NCI-H2029 (cell line): ENCODE measurements at regions not wholly inside any gene's neighbourhood (a gene's known extent, or its start where the extent isn't known, plus 50 kb on each side); places are given as distances from the start of the nearest gene placed in this dataset.
A peak's percentile ranks its signal among the peaks of the same experiment; 100 is the strongest.

ENCODE experiments used
- DNase-seq: peaks from one replicate; lab custom pipeline; 2025; lab: John Stamatoyannopoulos, UW

DNA sequence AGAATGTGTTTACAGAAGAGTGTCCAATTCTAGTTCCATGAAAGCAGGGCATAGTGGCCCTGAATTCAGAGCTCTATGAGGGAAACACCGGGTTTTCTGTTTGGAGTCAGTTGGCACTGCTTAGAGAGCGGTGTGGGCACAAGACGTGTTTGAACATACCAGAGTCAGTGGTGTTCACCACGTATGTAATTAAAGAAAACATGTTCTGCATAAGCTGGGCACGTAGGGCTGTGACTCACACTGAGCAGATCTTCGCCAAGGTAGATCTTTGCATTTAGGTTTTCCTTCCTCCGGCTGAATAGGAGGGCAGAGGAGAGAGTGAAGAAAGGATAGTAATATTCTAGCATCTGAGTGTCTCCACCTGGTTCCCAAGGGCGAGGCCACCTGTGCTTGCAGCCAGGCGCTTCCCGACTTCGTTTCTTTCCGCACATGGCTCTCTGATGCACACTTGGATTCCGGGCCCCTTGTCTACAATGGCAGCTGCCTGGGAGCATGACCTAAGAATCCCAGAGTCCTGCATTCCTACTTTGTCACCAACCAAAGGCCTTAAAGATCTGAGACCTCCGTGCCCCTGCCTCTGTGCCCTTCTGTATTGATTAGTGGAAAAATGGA, 136.2 kb downstream of the ERMARD start:
- DNase-seq = no peak

DNA sequence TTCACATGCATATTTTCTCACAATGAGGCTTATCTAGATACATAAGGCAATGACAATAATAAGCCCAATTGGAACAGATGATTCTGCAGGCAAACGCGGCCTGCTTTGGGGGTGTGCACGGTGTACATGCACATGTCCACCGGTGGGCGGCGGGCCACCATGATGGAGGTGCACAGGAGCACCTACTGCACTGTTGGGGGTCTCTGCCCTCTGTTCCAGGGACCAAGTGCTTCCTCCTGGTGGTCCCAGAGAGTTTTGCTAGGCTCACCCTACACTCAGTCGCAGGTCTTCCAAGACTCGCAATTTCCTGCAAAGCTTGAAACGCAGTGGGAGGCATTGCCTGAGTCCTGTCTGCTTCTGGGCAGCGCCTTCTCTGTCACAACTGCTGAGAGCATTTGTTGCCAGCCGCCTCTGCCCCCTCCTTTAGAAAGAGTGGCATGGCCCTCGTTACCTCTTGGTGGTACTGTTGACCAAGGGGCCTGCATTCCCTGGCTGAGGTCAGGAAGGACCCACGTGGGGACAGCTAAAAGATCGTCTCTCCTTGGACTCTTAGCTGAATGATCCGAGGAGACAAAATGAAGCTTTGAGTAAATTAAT, 135.3 kb downstream of the ERMARD start:
- DNase-seq = no peak

GRCh38 chr6:169885831-169886230, 134.4 kb downstream of the ERMARD start:
- no peak for DNase-seq

DNA sequence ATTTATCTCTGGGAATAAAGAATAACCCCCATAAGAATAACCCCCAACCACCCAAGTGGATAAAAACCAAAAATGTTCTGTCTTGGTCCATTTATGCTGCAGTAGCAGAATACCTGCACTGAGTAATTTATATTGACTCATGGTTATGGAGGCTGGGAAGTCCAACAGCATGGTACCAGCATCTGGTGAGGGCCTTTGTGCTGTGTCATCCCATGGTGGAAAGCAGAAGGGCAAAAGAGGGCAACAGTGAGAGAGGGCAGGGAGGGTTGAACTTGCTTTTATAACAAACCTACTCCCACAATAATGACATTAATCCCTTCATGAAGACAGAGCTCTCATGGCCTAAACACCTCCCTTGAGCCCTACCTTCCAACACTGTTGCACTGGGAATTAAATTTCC, 133.7 kb downstream of the ERMARD start:
- DNase-seq = no peak

- DNase-seq = no peak
Observed at GRCh38 chr6:169884158-169884557, 132.7 kb downstream of the ERMARD start.

DNA sequence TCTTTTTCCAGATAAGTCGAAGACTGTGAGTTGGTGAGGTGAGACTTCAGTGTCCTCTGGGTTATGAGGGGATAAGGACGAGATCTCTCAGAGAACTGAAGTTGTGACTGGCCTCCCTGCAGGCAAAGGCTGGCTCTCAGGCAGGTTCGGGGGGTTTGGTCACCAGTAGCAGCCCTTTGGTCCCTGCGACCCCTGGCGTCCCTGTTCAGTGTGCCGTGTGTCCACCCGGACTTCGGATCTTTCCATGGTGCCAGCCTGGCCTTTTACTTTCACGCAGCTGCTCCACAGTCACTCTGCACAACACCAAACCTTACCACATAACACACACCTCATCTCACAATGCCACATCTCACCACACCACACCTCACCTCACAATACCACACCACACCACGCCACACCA, 131.9 kb downstream of the ERMARD start:
- DNase-seq = no peak

GRCh38 chr6:169881976-169882375, 130.6 kb downstream of the ERMARD start:
- no peak for DNase-seq

DNA sequence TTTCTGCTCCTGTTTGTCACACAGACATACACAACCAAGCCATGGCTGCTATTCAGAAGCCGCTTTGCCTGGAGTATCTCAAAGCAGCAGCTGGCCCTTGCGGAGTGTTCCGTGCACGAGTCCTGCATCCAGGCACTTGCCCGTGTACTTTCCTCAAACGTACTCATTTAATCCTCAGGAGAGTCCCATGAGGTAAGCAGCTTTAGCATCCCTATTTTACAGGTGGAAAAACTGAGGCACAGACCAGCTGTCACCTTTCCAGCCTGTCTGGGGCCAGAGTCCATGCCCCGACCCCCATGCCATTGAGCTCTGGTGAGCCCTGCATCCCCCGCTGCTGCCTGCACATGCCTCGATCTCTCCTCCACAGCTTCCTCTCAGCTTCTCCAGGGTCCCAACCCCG, 130.0 kb downstream of the ERMARD start:
- no peak for DNase-seq

DNA sequence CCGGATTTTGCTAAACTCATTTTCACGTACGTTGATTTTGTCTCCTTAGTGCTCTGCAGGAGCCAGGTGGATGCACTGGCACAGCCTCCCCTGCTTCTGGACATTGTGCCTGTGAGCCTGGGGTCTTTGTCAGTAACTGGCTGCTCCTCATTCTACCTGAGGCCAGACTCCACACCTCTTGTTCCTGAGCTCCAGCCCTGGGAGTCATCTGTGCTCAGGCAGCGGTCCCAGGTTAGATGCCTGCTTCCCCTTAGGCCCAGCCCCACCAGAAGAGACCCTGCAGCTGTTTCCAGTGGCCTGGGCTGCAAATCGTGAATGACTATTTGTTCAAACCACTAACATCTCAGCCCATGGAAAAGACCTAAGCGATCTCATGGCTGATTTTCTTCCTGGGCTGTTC, 129.1 kb downstream of the ERMARD start:
- no peak for DNase-seq

DNA sequence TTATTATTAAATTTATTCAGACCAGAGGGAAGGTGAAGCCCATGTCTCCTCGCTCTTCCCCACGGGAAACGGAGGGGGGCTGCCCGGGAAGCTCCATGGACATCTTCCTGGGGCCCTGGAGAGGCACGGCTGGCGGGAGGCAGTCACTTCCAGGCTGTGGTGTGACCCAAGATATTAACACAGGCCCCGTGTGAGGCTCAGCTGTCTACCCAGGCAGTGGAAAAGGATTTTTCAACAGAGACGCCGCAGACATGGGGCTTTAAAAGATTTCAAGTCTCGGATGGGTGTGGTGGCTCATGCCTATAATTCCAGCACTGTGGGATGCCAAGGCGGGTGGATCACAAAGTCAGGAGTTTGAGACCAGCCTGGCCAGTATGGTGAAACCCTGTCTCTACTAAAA, 117.9 kb downstream of the ERMARD start:
- DNase-seq = no peak

GRCh38 chr6:169868458-169868857, 117.0 kb downstream of the ERMARD start:
- no peak for DNase-seq

DNA sequence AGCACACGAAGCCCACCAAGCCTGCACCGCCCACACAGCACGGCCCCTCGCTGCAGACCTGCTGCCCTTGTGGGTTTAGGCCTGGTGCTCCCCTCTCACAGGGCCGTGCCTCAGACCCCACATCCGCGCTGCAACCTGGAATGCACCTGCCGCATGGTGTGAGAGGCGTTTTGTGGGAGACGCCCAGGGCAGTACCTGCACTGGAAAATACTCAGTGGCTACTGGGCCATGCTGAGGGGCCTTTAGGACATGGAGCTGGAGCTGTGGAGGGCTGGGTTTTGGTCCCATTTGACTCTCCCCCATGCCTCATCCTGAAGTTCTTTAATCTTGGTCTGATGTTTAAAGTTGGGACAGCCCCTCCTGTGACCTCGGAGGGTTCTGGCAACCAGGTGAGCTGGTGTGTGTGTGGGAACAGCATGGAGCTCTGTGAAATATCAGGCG, 116.3 kb downstream of the ERMARD start:
- no peak for DNase-seq

DNA sequence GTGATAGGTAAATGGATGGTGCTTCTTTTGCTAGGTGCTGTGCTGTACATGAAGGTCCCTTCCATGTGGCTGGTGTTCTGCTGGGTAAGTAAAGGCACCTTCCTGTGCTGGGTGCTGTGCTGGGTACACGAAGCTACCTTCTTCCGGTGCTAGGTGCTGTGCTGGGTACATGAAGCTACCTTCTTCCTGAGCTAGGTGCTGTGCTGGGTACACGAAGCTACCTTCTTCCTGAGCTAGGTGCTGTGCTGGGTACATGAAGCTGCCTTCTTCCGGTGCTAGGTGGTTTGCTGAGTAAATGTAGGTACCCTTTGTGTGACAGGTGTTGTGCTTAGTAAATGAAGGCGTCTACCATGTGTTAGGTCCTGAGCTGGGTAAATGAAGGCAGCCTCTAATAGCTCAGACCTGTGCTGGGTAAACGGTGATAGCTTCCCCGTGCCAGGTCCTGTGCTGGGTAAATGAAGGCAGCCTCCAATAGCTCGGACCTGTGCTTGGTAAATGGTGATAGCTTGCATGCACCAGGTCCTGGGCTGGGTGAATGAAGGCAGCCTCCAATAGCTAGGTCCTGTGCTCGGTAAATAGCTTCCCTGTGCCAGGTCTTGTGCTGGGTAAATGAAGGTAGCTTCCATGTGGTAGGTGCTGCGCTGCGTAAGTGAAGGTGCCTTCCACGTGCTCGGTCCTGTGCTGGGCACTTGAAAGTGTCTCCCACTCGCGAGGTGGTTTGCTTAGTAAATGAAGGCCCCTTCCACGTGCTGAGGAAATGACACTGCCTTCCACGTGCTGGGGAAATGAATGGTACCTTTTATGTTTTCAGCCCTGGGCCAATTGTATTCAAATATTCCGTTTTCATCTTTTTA, 115.5 kb downstream of the ERMARD start:
- no peak for DNase-seq

DNA sequence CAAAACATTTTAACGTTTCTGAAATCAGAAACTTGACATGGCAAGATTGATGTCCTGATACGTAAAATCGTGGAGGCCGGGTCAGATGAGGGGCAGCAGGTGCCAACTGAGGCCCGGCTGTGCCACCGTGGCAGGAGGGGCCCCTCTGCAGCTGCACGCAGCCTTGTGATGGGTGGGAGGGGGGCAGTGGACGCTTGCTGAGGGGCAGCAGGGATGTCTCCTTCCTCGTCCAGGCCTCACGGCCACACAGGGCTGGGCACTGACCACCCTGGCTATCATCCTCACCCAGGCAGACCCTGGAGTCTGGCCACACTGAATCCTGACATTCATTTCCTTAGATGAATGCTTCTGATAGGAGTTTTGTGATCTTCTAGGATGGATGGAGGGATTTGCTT, 114.7 kb downstream of the ERMARD start:
- DNase-seq = no peak

DNA sequence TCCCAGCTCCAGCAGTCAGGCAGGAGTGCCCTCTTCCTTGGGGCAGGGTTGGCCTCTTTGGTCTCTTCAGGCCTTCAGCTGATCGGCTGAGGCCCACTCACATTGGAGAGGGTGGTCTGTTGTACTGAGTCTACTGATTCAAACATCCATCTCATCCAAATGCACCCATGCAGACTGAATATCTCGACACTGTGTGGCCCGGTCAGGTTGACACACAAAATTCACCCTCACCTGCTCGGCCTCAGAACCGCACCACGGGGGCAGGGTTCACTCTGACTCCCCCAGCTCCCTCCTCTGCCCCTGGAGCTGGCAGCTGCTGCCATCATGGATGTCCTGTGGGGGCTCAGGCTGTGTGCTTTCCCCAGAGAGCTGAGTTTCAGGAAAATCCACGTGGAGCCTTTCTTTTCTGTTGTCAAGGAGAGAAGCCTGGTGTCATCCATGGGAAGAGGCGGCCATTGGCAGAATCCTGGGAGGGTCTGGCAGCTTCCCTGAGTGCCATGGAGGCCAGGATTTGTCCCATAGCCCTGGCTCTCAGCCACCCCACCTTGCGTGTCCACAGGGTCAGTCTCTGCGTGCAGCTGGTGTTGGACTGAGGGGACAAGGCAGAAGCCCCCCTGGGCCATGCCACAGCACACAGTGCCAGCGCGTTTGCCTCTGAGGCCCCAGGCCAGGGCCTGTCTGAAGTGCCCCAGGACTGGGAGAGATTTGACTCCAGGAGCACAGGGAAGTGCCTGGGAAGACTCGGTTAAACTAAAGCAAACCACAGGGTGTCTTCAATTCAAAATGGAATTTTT, 114.1 kb downstream of the ERMARD start:
- no peak for DNase-seq

GRCh38 chr6:169864148-169865020, 113.0 kb downstream of the ERMARD start:
- DNase-seq = peak; percentile 97

GRCh38 chr6:169863710-169864109, 112.3 kb downstream of the ERMARD start:
- DNase-seq = no peak

GRCh38 chr6:169862892-169863525, 111.6 kb downstream of the ERMARD start:
- DNase-seq = no peak

DNA sequence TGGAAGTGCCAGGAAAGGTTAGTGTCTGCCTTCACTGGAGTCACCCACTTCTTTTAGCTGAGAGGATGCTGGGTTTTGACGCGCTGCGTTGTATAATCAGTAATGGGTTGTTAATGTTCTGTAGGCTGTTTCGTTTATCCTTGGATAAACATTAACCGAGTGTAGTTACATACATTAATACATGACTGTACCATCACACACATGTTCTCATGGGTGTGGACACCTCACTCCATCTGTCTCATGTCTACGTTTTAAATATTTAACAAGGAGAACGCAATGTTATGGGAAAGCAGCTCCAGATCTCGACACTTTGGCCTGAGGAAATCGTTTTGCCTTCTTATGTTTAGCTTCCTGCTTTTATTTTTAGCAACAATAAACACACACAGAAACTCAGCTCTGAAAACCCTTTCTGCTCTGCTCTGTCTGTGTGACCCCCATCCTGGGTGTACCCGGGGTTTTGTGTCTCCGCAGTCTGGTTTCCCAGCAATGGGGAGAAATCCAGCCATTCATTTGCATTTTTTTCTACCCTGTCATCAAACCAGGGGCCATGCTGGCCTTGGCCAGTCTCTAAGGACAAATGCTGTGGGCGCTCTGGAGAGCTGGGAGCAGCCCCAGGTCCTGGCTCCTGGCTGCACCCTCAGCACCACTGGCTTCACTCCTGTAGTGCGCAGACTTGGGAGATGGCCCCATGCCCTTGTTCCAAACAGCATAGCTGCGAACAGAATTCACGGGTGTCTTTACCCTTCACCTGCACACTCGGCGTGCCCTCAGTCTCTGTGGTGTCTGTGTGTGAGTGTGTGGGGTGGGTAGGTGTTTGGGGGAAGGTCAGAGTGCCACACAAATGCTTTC, 110.8 kb downstream of the ERMARD start:
- no peak for DNase-seq

DNA sequence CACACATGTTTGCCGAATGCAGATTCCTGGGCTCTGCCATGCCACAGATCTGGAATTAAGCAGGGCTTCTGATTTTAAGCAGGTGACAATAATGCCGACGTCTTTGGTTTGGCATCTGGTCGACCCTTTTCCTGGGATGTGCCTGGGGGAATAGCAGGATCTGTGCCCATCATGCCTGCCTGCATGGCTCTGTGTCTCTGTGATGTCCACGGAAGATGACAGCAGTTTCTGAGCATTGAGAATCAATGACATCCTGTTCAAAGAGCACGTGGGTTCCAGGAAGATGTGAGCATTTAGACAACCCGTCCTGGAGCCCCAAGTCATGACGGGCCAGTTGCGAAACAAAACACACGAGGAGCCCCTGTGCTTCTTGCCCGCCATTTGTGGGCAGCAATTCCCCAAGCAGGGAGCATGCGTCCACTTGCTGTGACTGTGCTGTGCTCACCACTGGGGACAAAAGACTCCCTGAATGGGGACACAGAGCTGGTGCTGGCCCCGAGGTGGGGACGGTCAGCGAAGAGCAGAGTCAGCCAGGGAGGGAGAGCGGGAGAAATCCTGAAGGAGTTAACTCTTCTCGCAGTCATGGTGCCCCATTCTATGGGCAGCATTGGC, 110.1 kb downstream of the ERMARD start:
- DNase-seq = no peak
